Muscle of back (tissue), 3 donors: ENCODE measurements at regions not wholly inside any gene's neighbourhood (a gene's known extent, or its start where the extent isn't known, plus 50 kb on each side); places are given as distances from the start of the nearest gene placed in this dataset.

Experiments
- DNase-seq, 3 donors: peaks; one replicate each; pipeline versions ENCODE4 v3.0.0 to v3.0.0-alpha.2; 2013

DNA sequence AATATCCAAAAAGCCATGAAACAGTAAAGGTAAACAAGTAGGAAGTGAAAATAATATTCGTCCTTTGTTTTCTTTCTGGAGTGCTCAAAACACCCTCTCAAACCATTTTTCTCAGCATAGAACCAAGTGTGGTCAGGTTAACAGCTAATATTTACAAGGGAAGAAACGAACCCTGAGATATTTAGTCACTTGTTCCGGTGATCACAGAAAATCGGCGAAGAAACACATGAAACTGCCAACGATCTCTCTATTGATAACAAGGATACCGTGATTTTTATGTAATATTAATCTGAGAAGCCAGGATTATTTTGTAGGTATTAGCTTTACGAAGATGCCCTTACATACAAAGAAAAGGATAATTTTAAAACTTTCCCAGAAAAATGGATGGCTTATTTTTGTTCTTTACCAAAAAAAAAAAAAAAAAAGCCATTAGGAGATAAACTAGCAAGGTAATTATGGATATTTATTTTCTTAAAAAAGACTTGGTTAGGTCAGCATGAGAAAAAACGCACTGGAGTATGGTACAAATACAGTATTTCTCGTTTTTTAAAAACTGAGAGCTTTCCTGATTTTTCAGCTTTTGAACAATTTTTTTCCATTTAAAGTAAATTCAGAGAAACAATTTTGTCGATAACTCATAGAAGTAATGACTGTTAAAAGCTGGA is 107.3 kb upstream of the HNRNPU start:
- no peak for DNase-seq

DNA sequence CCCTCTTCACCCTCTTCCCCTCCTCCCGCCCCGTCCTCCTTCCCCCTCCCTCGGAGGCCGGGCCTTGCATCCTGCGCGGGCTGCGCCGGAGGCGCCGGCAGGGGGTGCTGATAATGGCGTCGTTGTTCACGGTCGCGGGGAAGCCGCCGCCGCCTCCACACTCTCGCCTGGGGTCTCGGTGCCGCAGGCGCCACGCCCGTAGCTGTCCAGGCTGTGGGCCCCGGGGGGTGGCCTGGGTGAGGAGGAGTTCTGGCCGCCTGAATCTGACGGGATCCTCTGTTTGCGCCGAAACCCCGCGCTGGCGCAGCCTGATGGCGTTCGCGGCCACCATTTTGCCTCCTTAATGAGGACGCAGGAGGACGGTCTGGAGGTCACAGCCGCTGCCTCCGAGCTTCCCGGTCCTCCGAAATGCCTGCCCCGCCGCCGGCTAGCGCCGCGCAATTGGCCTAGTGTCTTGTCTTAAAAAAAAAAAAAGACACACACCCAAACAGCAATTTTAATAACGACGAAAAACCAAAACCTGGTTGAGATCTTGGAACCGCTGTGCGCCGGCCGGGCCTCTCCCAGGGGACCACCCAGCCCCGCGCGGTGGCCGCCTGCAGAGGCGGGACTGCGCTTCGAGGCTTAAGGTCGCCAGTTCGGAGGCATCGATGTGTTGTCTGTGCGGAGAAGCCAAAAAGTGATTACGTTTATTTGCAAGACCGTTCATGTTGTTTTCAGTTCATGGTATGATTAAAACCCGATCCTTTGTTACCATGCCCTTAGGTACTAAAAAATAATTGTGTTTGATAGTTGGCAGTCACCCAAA is 106.6 kb upstream of the HNRNPU start:
- DNase-seq: peak; percentile 98 to 99 (median 98)

DNA sequence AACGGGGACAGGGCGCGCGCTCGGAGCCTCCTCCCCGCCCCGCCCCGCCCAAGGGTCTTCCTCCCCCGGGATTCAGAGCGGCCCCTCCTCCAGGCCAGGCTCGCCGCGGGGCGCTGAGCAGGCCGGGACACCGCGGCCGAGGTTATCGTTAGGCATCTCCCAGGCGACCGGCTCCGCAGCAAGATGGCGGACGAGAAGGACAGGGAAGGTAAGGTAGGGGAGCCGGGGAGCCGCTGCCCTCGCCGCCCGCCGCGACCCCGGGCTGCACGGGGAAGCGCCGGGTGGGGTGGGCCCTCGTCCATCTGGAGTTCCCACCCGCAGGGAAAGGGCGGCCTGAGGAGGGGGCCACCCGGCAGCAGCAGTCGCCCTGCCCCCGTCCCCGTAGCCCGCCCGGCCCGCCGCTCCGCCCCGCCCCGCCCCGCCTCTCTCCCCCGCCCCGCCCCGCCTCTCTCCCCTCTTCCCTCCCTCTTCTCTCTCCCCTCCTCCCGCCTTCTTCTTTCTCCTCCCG is 105.9 kb upstream of the HNRNPU start:
- peak; percentile 83 to 97 (median 88) for DNase-seq

DNA sequence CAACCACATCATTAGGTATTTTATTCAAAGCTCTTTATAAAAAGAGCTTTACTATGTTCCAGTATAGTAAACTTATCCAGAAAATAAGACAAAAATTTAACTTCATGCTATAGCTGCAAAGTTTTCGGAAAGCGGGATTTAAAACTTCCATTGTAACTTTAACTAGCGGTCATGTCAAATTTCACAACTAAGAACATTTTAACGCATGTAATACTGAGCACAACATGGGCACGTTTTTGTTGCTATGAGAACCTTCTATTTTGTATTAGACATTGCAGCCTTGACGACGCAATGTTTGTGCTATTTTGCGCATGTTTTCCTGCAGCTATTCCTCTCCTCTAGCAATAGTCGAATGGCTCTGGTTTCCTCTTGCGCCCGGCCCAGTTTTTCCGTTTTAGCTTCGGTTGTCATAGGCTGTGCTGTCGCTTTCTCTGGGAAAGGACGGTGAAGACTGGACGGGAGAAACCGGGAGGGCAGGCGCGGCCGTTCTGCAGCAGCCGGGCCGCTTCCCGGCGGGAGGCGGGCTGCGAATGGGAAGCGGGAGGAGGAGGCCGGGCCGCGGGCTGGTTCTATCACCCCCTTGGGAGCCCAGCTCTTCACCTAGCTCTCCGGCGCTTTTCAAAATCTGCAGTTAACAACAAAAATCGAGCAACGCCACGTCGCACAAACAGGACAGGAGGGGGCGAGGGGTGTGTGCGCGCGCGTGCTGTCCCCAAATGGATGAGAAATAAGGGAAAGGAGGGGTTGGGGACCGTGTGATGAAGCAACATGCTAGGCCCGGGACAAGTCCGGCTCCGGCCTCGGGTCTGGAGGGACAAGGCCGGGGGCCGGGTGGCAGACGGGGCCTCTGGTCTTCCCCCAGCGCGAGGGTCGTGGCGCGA is 105.3 kb upstream of the HNRNPU start:
- DNase-seq: peak; percentile 91 to 97 (median 92)

DNA sequence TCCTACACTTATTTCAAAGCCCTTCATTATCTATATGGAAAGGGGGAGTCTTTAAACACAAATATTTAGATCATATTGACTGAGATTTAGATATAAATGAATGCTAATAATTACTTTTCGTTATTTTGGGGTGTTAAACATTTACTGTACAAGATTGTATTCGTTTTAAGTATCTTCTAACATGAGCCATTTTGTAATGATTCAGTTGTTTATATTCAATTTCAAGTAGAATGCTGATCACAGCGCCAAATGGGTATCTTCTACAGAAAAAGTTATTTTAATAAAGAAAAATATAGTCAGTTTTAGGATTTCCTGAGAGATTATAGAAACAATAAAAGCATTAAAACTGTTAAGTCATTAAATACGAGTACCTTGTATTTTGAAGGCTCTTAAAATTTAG is 104.5 kb upstream of the HNRNPU start:
- no peak for DNase-seq

DNA sequence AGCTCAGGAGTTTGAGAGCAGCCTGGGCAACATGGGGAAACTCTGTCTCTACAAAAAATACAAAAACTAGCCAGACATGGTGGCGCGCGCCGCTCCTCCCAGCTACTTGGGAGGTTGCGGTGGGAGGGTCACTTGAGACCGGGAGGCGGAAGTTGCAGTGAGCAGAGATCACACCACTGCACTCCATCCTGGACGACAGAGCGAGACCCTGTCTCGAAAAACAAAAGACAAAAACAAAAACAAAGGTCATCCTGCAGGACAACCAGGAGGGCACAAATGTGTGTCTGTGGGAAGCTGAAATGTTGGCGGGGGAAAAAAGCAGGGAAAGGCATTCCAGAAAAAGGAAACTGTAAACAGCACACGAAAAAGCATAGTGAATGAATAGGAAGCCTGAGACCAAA is 104.1 kb upstream of the HNRNPU start:
- DNase-seq: peak in 2 of 3 donors; percentile 29 to 66

DNA sequence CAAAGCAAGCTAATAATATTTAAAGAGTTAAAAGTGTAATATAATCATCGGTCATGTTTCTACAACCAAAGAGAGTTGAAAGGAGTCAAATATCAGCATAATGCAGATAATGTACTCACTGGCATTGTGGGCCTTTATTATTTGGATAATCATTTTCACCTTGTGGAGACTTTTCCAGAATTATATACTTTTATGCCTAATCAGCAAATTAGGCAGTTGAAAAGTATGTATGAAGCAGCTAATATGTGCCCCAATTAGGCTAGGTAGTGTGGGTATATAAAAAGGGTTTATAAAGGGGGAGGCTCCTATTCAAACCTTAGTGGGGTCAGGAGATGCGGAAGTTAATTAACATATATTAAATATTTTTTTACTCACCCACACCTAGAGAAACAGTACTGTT is 102.8 kb upstream of the HNRNPU start:
- DNase-seq: no peak

DNA sequence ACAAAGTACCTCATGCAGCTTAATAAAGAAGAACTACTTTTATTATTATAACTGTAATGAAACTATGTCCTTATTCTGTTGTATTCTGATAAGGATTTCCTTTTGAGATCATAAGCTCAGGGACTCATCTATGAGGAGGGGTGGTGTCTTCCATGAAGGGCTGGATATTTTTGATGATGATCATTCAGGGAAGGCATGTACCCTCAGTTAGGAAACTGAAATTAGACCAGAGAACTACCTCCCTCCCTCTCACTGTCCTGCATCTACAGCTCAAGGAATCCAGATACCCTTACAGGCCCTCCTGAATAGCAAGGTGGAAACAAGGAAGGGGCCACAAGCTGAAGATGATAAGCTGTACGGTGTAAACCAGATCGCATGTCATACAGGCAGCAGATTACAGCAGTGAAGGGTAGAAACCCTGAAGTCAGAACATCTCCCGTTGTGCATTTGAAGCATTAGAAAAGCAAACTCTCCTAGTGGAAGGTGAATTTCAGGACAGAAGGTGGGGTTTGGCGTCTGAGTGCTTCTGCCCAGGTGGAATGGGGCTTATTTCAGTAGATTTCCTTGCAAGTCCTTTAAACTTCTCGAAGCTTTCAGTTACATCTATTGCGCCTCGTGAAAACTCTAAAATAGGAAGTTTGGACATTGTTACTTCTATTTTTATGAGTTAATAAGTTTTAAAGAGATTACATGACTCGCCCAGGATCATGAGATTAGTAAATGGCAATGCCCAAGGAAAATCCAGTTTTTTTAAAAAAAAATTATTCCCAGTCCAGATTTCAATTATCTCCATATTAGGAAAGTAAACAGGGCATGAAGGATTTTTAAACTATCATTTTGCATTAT is 101.1 kb upstream of the HNRNPU start:
- peak in 1 of 3 donors; percentile 14 for DNase-seq

DNA sequence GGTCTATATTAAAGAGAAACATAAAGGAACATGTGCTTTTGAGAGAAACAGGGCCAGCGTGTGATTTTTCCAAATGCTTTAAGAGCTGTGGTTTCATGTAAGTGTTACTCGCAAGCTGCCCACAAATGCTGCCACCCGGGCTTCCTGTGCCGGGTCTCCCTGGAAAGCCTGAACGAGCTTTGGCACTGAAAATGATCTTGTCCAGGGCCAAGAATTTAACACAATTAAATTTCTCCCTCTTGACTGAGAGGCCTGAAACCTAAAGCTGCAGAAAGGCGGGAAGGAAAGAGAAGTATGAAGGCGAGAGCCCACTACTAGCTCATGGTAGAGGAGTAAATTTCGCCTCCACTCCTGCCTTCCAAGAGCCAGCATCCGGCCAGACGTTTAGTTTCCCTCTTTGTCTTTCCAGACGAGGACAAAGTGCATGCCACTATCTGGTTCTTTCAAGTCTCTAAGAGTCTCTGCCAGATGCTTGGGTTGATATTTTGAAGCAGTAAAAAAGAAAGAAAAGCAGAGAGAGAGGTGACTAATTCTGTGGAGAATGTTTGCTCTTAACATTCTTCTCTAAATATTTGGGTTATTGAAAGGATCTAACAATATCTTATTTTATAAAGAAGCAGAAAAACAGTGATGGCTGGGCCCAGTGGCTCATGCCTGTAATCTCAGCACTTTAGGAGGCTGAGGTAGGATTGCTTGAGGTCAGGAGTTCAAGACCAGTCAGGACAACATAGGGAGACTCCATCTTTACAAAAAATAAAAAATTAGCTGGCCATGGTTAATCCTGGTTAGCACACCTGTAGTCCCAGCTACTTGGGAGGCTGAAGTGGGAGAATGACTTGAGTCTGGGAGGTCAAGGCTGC is 100.0 kb upstream of the HNRNPU start:
- DNase-seq: peak; percentile 20 to 67 (median 51)

DNA sequence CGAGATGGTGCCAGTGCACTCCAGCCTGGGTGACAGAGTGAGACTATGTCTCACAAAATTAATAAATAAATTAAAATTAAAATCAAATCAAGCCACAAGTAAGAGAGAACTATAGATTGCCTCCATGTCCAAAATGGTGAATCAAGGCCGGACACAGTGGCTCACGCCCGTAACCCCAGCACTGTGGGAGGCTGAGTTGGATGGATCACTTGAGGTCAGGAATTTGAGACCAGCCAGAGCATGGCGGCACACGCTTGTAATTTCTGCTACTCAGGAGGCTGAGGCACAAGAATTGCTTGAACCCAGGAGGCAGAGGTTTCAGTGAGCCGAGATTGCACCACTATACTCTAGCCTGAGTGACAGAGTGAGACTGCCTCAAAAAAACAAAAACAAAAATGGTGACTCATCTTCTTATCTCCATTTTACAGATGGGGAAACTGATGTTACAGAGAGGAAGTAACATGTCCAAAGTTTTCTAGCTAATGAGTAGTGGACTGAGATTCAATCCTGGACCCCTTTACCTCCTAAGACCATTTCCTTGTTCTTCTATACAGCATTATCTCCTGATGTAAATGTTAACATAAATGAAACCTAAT is 99.0 kb upstream of the HNRNPU start:
- DNase-seq: no peak

DNA sequence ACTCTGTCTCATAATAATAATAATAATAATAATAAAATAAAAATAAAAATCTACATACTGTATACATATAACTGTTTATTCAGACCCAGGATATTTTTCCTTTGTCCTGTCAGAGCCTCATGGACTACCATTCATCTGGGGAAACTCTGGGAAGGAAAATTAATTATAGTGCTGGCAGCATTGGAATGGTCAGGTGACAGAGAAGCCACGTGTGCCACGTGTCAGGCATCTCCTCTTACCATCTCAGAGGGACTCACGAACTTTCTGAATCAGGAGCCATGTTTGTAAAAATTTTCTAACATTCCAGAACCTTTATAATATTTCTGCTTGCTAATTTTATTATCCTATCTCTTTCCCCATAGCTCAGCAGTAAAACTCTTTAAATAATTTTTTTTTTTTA is 97.8 kb upstream of the HNRNPU start:
- DNase-seq: peak in 2 of 3 donors; percentile 35 to 41

DNA sequence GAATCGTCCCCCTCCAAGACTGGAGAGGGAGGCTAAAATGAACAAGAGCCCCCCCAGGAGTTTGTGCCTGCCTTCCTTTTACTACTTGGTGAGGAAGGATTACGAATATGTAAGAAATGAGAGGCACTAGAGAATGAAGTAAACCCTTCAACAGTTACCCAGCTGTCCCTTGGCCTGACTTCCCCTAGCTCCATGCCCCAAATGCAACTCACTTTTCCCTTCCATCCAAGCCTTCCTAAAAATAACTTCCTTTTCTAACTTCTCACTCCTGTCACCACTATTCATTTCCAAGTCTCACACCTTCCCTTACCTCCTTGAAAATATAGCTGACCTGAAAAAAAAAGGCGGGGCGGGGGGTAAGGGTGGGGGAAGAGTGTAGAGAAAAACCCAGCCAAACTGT is 96.6 kb upstream of the HNRNPU start:
- DNase-seq: no peak

DNA sequence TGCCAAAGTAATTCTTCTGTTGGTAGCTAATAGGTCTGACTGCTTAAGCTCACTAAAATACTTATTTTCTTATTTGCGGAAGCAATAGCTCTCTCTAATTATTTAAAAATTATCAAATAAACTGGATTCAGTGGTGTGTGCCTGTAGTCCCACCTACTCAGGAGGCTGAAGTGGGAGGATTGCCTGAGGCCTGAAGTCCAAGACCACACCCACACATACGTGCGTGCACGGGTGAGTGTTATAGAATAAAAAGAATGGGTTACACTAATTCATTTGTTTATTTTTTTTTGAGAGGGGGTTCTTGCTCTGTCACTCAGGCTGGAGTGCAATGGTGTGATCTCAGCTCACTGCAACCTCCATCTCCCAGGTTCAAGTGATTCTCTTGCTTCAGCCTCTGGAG is 94.2 kb upstream of the HNRNPU start:
- DNase-seq: no peak

DNA sequence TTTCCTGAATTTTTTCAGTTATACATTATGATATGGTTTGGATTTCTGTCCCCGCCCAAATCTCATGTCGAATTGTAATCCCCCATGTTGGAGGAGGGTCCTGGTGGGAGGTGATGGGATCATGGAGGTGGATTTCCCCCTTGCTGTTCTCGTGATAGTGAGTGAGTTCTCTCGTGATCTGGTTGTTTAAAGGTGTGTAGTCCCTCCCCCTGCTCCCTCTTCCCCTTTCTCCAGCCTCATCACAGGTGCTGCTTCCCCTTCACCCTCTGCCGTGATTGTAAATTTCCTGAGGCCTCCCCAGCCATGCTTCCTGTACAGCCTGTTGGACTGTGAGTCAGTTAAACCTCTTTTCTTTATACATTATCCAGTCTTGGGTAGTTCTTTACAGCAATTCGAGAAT is 93.2 kb upstream of the HNRNPU start:
- DNase-seq: no peak

DNA sequence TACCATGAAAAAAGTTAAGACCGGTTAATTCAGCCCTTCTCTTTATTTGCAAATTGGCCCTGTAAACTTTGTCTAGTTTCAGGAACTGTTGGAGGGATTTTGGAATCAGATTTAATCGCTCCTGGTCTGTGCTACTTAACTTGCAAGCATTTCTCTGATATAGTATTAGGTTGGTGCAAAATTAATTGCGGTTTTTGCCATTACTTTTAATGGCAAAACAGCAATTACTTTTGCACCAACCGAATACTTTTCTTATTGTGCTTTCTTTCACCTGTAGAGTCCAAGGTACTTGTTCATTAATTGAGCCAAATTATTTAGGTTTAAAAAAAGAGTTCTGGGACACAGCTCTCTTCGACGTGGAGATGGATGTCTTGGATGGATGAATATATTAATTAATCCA is 92.8 kb upstream of the HNRNPU start:
- no peak for DNase-seq

DNA sequence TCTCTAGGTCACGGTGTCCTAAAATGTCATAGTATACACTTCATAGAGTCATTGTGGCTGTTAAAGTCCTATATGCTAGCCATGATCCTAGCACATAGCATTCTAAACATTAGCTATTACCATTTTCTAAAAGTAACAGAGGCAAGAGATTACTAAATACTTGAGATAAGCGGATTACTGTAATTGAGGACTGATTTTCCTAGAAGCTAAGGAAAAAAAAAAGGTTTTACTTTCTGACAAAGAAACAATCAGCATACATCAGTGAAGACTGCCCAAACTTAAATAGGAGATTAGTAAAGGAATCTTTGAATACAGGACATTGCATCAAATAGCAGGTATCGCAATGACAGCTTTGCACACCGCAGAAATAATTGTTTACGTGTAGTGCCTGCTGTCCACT is 91.3 kb upstream of the HNRNPU start:
- no peak for DNase-seq

DNA sequence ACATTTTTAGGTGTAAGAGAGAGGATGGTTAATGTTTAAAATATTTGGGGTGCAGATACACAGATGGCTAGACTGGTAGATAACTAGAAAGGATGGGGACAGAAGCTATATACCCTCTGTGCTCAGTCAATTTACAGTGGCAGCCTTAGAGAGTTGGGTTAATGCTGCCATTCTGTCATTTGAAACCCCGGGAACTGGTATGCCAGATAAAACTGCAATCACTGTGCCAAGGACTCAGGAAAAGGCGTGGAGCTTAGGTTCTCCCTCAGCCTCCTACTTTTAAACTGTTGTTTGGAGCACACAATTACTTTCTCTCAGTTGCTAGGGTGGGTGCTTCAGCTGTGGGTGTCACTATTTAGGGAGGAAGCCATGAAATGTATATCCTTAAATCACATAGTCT is 90.0 kb upstream of the HNRNPU start:
- DNase-seq: peak in 2 of 3 donors; percentile 10 to 41

DNA sequence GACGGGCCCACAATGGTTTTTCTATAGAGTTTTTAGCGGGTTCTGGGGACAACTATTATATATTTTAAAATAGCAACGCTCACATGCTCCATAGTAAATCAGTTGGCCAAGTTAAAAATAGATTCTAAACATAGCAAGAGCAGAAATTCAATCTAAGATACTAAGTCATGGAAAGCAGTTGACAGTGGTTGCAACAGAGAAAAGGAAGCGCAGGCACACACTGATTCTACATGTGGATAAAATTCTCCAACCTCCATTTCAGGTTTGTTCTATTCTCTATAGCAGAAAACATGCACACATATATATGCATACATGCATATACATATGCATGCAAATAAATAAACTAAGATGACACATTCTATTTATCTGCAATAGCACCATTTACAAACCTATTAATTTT is 89.6 kb upstream of the HNRNPU start:
- peak in 1 of 3 donors; percentile 30 for DNase-seq

DNA sequence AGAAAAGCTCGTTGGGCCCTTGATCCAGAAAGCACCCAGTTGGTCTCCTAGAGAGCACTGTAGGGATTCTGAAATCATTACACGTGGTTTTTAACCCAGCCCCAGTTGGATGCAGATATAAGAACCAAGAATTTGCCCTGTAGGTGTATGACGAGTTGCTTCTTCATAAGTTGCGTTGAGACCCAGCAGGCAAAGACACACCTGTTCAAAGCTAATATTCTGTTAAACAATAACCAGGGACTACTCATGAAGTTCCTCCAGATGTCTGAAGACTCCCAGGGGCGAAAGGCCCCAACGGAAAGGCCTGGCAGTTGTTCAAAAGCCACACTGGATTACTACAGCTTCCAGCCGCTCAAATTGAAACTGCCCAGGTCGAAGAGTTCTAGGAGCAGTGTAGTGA is 88.6 kb upstream of the HNRNPU start:
- no peak for DNase-seq
